ENCODE measurements at regions not wholly inside any gene's neighbourhood (a gene's known extent, or its start where the extent isn't known, plus 50 kb on each side); places are given as distances from the start of the nearest gene placed in this dataset.
"Not testable (repeated sequence)": the region's sequence is repeated elsewhere in the genome, so short reads cannot be mapped to it uniquely, and the experiment has no call there.

- TF ChIP-seq REST (IDR thresholded peaks at IDR 0.05; ENCODE audit: low read depth); TAF1 (IDR thresholded peaks at IDR 0.05; ENCODE audit: low read depth); EP300 (IDR thresholded peaks at IDR 0.05; ENCODE audit: borderline replicate concordance); EGR1 (IDR thresholded peaks at IDR 0.05); YY1 (IDR thresholded peaks at IDR 0.05; ENCODE audit: low read depth); CEBPB (IDR thresholded peaks at IDR 0.05); FOXM1 (IDR thresholded peaks at IDR 0.05; ENCODE audit: borderline replicate concordance, low read depth); TCF12 (IDR thresholded peaks at IDR 0.05; ENCODE audit: low read depth); TEAD4 (IDR thresholded peaks at IDR 0.05): not testable (repeated sequence)
- peak; percentile 59 for TF ChIP-seq RAD21 (IDR thresholded peaks at IDR 0.05; ENCODE audit: low read depth)
Observed at GRCh38 chr4:3949916-3950315, 183.7 kb downstream of the ADRA2C start.
